ENCODE measurements at regions not wholly inside any gene's neighbourhood (a gene's known extent, or its start where the extent isn't known, plus 50 kb on each side); places are given as distances from the start of the nearest gene placed in this dataset.

DNA sequence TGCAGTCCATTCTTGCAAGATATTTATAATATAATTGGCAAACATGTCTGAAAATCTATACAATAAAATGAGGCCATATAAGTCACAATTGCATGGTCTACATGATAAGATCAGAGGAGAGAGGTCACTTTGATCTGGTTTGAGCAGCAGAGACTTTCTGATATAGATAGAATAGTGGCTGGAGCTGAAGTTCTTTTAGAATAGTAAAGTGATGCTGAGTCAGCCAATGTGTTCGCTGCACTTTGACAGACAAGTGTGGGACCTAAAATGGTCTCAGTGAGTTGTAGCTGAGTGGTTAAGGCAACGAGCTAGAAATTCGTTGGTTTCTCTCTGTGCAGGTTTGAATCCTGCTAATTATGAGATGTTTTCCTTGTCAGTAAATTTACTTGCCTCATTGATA, 257.0 kb upstream of the C11orf87 start:
- no peak for DNase-seq (ENCODE audit: low spot score)

GRCh38 chr11:109166441-109166840, 255.5 kb upstream of the C11orf87 start:
- DNase-seq (ENCODE audit: low spot score): no peak

- DNase-seq (ENCODE audit: low spot score): no peak
Observed at GRCh38 chr11:109173504-109173903, 248.5 kb upstream of the C11orf87 start.

DNA sequence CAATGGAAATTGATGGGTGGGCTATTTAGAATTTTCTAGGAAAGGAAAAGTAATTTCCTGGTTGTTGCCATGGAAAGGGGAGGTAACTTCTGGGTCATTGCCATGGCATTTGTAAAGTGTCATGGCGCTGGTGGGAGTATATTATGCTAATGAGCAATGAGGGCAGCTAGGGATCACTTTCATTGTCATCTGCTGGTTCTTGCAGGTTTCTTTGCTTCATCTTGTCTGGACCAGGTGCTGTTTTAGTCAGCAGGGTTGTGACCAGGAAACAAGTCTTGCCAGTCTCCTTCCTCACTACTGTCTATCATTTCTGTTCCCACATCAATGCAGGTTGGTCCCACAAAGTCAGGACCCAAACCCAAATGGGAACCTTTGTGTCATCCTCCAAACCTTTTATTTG, 237.6 kb upstream of the C11orf87 start:
- DNase-seq (ENCODE audit: low spot score): no peak

GRCh38 chr11:109192864-109193263, 229.1 kb upstream of the C11orf87 start:
- no peak for DNase-seq (ENCODE audit: low spot score)

- no peak for DNase-seq (ENCODE audit: low spot score)
Observed at GRCh38 chr11:109193880-109194279, 228.1 kb upstream of the C11orf87 start.

DNA sequence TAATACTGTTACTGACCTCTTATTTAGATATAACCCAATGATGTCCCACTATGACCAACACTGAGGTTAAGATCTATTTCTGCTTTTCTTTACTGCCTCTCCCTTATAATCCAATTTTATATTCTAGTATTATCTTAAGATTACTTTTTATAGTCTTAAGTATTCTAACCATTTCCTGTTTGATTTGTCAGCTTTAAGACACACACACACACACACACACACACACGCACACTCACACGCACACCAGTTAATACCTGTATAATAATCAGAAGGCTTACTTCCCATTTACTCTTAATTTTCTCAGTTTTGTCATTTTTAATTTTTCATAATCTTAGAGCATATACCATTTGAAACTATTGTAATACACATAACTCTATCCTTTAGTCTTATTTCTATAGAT, 226.0 kb upstream of the C11orf87 start:
- no peak for DNase-seq (ENCODE audit: low spot score)

DNA sequence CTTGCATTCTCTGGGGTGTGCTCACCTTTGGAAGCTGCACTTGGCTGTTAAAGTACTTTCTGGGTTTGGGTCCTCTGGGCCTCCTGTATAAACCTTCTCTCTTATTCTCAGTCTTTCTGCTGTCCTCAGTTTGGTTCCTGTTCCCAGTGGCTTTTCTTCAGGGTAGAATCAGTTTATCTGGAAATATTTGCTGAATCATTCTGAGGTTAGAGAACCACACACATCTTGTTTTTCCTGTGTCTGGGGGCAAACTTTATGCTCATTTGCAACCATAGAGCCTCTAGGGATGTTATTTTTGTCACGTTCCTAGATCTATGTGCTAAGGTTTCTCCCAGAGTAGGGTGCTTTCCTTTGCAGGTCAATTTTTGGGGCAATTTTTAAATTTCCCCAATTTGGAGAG, 224.3 kb upstream of the C11orf87 start:
- no peak for DNase-seq (ENCODE audit: low spot score)

GRCh38 chr11:109203176-109203575, 218.8 kb upstream of the C11orf87 start:
- DNase-seq (ENCODE audit: low spot score): no peak

GRCh38 chr11:109205312-109205711, 216.7 kb upstream of the C11orf87 start:
- DNase-seq (ENCODE audit: low spot score): no peak

DNA sequence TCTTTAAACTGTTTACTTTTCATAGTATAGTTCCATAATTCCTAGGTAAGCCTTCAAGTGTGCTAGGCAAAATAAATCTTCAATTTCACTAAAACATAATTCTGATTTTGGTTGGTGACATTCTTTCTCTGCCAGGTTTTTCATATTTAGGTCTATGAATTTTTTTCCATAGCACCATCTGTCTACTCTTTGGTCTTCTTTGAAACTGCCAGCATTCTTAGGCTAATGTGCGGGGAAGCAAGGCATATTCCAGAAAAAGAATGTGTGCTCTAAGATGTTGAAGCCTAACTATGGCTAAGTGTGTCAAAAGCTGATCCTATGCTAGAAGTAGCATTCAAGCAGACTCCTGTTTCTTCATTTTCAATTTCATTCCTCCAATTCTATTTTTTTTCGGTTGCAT, 213.9 kb upstream of the C11orf87 start:
- no peak for DNase-seq (ENCODE audit: low spot score)

DNA sequence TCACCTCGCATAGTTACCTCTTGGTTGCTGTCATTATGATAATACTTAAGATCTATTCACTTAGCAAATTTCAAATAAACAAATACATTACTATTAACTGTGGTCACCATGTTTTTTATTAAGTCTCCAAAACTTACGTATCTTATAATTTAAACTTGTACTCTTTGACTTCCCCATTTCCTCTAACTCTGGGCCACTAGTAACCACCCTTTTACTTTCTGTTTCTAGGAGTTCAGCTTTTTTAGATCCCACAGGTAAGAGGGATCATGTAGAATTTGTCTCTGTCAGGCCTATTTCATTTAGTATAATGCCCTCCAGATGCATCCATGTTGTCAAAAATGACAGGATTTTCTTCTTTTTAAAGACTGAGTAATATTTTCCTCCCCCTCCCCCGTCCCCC, 212.4 kb upstream of the C11orf87 start:
- no peak for DNase-seq (ENCODE audit: low spot score)

DNA sequence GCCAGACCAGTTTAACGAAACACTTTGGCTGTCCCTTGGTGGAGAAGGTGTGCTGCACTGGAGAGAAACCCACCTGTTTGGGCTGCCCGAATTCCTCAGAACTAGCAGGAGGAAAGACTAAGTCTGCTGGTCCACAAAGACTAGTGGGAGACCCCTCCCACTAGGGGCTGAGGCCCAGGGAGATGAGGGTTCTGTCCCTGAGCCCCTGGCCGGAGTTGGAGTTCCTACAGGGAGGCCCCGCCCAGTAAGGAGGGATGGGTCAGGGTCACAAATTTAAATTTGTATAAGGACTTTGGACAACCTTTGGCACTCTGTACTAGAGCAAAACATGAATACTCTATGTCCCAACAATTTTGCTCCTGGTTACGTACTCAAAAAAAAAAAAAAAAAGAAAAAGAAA, 200.8 kb upstream of the C11orf87 start:
- DNase-seq (ENCODE audit: low spot score): no peak

DNA sequence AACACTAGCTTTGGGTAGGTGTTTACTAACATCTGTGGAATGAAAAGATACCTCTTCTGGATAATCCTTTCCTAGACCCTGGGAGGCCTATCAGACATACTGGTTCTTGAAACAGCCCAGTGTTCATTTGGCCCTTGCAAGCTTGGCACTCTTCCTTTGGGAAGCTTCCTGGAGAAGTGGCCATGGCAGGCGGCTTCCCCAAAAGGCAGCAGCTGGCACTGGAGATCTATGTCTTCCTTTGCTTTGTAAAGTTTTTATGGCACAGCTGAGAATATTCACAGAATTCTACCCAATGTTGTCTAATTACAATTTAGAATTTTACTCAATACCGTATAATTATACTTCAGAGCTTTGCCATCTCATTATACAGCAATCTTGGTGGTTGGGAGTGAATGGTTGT, 199.2 kb upstream of the C11orf87 start:
- no peak for DNase-seq (ENCODE audit: low spot score)

- DNase-seq (ENCODE audit: low spot score): no peak
Observed at GRCh38 chr11:109223451-109223850, 198.5 kb upstream of the C11orf87 start.

- no peak for DNase-seq (ENCODE audit: low spot score)
Observed at GRCh38 chr11:109229682-109230081, 192.3 kb upstream of the C11orf87 start.

GRCh38 chr11:109236188-109236587, 185.8 kb upstream of the C11orf87 start:
- no peak for DNase-seq (ENCODE audit: low spot score)

GRCh38 chr11:109236696-109237095, 185.3 kb upstream of the C11orf87 start:
- no peak for DNase-seq (ENCODE audit: low spot score)

GRCh38 chr11:109237636-109238035, 184.4 kb upstream of the C11orf87 start:
- no peak for DNase-seq (ENCODE audit: low spot score)

GRCh38 chr11:109241988-109242536, 179.9 kb upstream of the C11orf87 start:
- DNase-seq (ENCODE audit: low spot score): no peak

- DNase-seq (ENCODE audit: low spot score): no peak
Observed at GRCh38 chr11:109247071-109247470, 174.9 kb upstream of the C11orf87 start.

DNA sequence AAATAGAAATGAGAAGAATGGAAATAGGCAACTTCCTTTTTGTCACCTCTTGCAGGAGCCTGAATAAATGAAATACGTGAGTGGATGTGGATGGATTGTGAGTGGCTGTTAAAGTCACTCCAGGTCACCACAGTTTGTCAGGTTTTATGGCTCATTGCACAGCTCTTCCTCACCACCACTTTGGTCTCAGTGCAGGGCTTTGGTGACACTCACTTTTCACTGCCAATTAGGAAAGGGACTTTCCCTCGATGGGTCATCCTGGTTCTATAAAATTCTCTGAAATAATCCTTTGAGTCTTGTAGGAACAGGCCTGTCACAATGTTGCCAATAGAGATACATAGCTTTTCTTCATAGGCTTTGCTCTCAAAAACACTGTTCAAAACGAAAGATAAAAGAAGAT, 172.4 kb upstream of the C11orf87 start:
- no peak for DNase-seq (ENCODE audit: low spot score)

DNA sequence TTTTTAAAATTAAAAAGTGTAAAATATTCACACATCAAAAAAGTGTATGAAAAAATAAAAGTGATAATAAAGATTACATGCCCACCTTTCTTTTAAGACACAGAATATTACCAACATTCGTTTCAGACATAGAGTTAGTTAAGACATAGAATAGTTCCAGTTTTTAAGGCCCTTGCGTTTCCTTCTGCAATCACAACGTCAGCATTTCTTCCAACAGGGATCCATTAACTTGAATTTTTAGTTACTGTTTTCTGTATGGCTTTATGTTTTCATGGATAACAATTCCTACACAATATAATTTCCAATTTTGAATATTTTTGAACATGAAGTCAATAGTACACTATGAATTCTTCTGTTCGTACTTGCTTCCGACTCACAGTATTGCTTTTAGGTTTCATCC, 170.8 kb upstream of the C11orf87 start:
- DNase-seq (ENCODE audit: low spot score): no peak

DNA sequence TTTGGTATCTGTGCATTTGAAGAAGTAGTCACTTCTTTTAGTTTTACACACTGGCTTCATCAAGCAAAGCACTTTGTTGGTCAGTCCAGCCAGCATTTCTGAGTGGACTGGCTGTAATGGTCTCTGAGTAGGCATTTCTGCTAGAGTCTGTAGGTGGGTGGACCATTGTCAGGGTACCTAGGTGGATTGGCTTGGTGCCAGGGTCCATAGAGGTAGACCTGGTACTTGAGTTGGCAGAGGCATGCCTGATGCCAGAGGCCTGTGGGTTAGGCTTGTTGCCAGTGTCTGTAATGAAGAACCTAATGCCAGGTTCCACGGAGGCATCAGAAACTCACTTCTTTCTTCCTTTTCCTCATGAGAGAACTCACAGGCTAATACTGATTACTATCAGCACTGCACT, 157.9 kb upstream of the C11orf87 start:
- no peak for DNase-seq (ENCODE audit: low spot score)

Measured in iPS-NIHi11 (cell line).